T-cell (primary cell): ENCODE measurements at regions not wholly inside any gene's neighbourhood (a gene's known extent, or its start where the extent isn't known, plus 50 kb on each side); places are given as distances from the start of the nearest gene placed in this dataset.

ENCODE experiments used
- ATAC-seq, 4 experiments: fragments of 200-7000 bp in 3 of 4; fragments of 150-1000 bp in 1 of 4; cut with Tn5 transposase; replicated peaks in 1 of 4; 1 replicate in 3 of 4; 2 replicates in 1 of 4; pipeline ENCODE4 v1.10.0; 2021; ENCODE audit warnings: moderate library complexity in 3 of 4, mild to moderate bottlenecking in 2 of 4, moderate number of reproducible peaks in 1 of 4
- CTCF ChIA-PET, 2 donors: fragments of 300-600 bp; sonication (Branson Sonifier 250); formaldehyde crosslinking; loops; one replicate each; lab custom pipeline; 2022; ENCODE audit warnings: antibody characterized with exemption in 2 of 2; lab: Charles Lee
- POLR2A ChIA-PET, 2 donors: fragments of 300-600 bp; sonication (Branson Sonifier 250); formaldehyde crosslinking; loops; one replicate each; lab custom pipeline; 2022; ENCODE audit warnings: antibody characterized with exemption in 2 of 2; lab: Charles Lee
- DNase-seq, 35 experiments: peaks; one replicate each; pipeline versions ENCODE4 v3.0.0 to v3.0.0-alpha.2; 2013 to 2023
- H3K27ac ChIP-seq: one replicate; pipeline ENCODE4 v1.5.1; 2013; ENCODE audit warnings: low read length
- H3K27me3 ChIP-seq, 2 experiments: replicated peaks in 1 of 2; 1 replicate in 1 of 2; 2 replicates in 1 of 2; pipeline versions ENCODE4 v1.6.1 to v1.7.0; 2013; ENCODE audit warnings: low read length in 1 of 2, mixed read lengths in 1 of 2; ENCODE audit not compliant: control insufficient read depth in 2 of 2, insufficient read depth in 2 of 2; ENCODE audit errors: extremely low read depth in 1 of 2
- H3K36me3 ChIP-seq, 2 donors: 1 replicate in 1 of 2; 2 replicates in 1 of 2; pipeline versions ENCODE4 v1.6.1 to v1.7.0; 2013; ENCODE audit warnings: low read length in 1 of 2; ENCODE audit not compliant: control insufficient read depth in 2 of 2, insufficient read depth in 1 of 2; ENCODE audit errors: extremely low read depth in 1 of 2
- H3K4me1 ChIP-seq, 2 experiments: 1 replicate in 1 of 2; 2 replicates in 1 of 2; pipeline versions ENCODE4 v1.6.1 to v1.7.0; 2013; ENCODE audit warnings: low read length in 2 of 2, mixed read lengths in 1 of 2; ENCODE audit not compliant: insufficient read depth in 2 of 2, control insufficient read depth in 1 of 2; ENCODE audit errors: extremely low read depth in 1 of 2
- H3K4me3 ChIP-seq, 2 donors: 1 replicate in 1 of 2; 2 replicates in 1 of 2; pipeline versions ENCODE4 v1.5.1 to v1.7.0; 2013; ENCODE audit warnings: mild to moderate bottlenecking in 2 of 2, low read length in 1 of 2, moderate library complexity in 1 of 2; ENCODE audit not compliant: control insufficient read depth in 1 of 2; ENCODE audit errors: extremely low read depth in 1 of 2
- H3K9me3 ChIP-seq: 2 replicates; pipeline ENCODE4 v1.7.0; 2013
- H3K27ac Mint-ChIP-seq, 2 donors: one replicate each; pipeline ENCODE4 v1.8.0; 2020 to 2021; ENCODE audit warnings: mild to moderate bottlenecking in 2 of 2, mixed read lengths in 2 of 2
- H3K27me3 Mint-ChIP-seq, 2 donors: one replicate each; pipeline ENCODE4 v1.8.0; 2021 to 2022; ENCODE audit warnings: mixed read lengths in 2 of 2
- H3K36me3 Mint-ChIP-seq: one replicate; pipeline ENCODE4 v1.8.0; 2021; ENCODE audit warnings: mixed read lengths
- H3K4me1 Mint-ChIP-seq, 3 donors: one replicate each; pipeline ENCODE4 v1.8.0; 2020 to 2022; ENCODE audit warnings: mixed read lengths in 3 of 3, mild to moderate bottlenecking in 1 of 3
- H3K4me3 Mint-ChIP-seq, 3 donors: one replicate each; pipeline ENCODE4 v1.8.0; 2020 to 2022; ENCODE audit warnings: mild to moderate bottlenecking in 3 of 3, mixed read lengths in 3 of 3, moderate library complexity in 3 of 3
- H3K9me3 Mint-ChIP-seq, 3 donors: one replicate each; pipeline ENCODE4 v1.8.0; 2020 to 2022; ENCODE audit warnings: mixed read lengths in 3 of 3
- WGBS: methylation state at CpG from one replicate; pipeline ENCODE4 v1.1.5; 2013; ENCODE audit warnings: missing lambda C conversion rate; ENCODE audit not compliant: insufficient coverage; 5-methylcytosine and 5-hydroxymethylcytosine counted together

- H3K9me3 Mint-ChIP-seq = peaks cover 40 to 70% (median 47%) of the 10 kb centered on the region in 3 donors
Measured at GRCh38 chr5:159385536-159385935, 55.2 kb upstream of the IL12B start.

GRCh38 chr5:159386028-159386711, 55.9 kb upstream of the IL12B start:
- Histone ChIP-seq H3K27ac (no peak overlapping the region), H3K36me3 (no peaks in the 10 kb centered on the region), H3K9me3 (peaks cover 3% of the 10 kb centered on the region), H3K4me3 (no peak overlapping the region), H3K27me3 (no peaks in the 10 kb centered on the region), H3K4me1 (no peaks in the 10 kb centered on the region)
- H3K4me3 Mint-ChIP-seq = no peak overlapping the region
- peaks cover 0 to 3% of the 10 kb centered on the region in 2 donors for H3K27me3 Mint-ChIP-seq
- peaks cover 16% of the 10 kb centered on the region for H3K36me3 Mint-ChIP-seq
- no peak overlapping the region for H3K27ac Mint-ChIP-seq
- ATAC-seq (no peak), DNase-seq (no peak)
- H3K4me1 Mint-ChIP-seq = no peaks in the 10 kb centered on the region
- peaks cover 40 to 64% (median 45%) of the 10 kb centered on the region in 3 donors for H3K9me3 Mint-ChIP-seq
- CTCF ChIA-PET = no interaction called here
- POLR2A ChIA-PET = no interaction called here

More at GRCh38 chr5:159385536-159385935, 55.2 kb upstream of the IL12B start:
- H3K27me3 ChIP-seq = no peaks in the 10 kb centered on the region
- no peak overlapping the region for H3K4me3 ChIP-seq
- H3K4me3 Mint-ChIP-seq = no peak overlapping the region
- ChIA-PET CTCF (interaction anchor here in 1 of 2 donors (0.7 kb wide), 1 partner anchor 52 kb away, joined by 5 read pairs; no protein-coding TSS in a partner anchor), POLR2A (no interaction called here)
- H3K4me1 ChIP-seq = no peaks in the 10 kb centered on the region
- ATAC-seq (no peak), DNase-seq (no peak)
- H3K36me3 Mint-ChIP-seq = peaks cover 18% of the 10 kb centered on the region
- no peaks in the 10 kb centered on the region for H3K36me3 ChIP-seq
- H3K9me3 ChIP-seq = peaks cover 3% of the 10 kb centered on the region
- H3K27ac Mint-ChIP-seq = no peak overlapping the region
- H3K4me1 Mint-ChIP-seq = no peaks in the 10 kb centered on the region
- H3K27ac ChIP-seq = no peak overlapping the region
- no peaks in the 10 kb centered on the region for H3K27me3 Mint-ChIP-seq

GRCh38 chr5:159392871-159393270, 62.6 kb upstream of the IL12B start:
- Histone ChIP-seq H3K27me3 (no peaks in the 10 kb centered on the region), H3K27ac (no peak overlapping the region), H3K36me3 (no peaks in the 10 kb centered on the region), H3K9me3 (no peaks in the 10 kb centered on the region), H3K4me1 (no peaks in the 10 kb centered on the region), H3K4me3 (no peak overlapping the region)
- ATAC-seq = no peak
- WGBS = 83% methylated on average over 1 of the region's 2 CpGs
- ChIA-PET CTCF (no interaction called here), POLR2A (no interaction called here)
- H3K4me1 Mint-ChIP-seq = no peaks in the 10 kb centered on the region
- no peak for DNase-seq
- peaks cover 3% of the 10 kb centered on the region for H3K36me3 Mint-ChIP-seq
- peaks cover 8 to 22% (median 17%) of the 10 kb centered on the region in 3 donors for H3K9me3 Mint-ChIP-seq
- peaks cover 7 to 19% of the 10 kb centered on the region in 2 donors for H3K27me3 Mint-ChIP-seq
- no peak overlapping the region for H3K27ac Mint-ChIP-seq
- H3K4me3 Mint-ChIP-seq = no peak overlapping the region

GRCh38 chr5:159393854-159394274, 63.6 kb upstream of the IL12B start:
- H3K4me3 ChIP-seq = no peak overlapping the region
- no peak for DNase-seq
- H3K27ac ChIP-seq = no peak overlapping the region
- no peak overlapping the region for H3K4me3 Mint-ChIP-seq
- no peaks in the 10 kb centered on the region for H3K36me3 Mint-ChIP-seq
- H3K9me3 Mint-ChIP-seq = peaks cover 2 to 12% (median 11%) of the 10 kb centered on the region in 3 donors
- H3K27ac Mint-ChIP-seq = no peak overlapping the region
- H3K4me1 Mint-ChIP-seq = no peaks in the 10 kb centered on the region
- ChIA-PET CTCF (no interaction called here), POLR2A (no interaction called here)
- H3K4me1 ChIP-seq = no peaks in the 10 kb centered on the region
- no peak for ATAC-seq
- H3K27me3 ChIP-seq = no peaks in the 10 kb centered on the region
- no peaks in the 10 kb centered on the region for H3K9me3 ChIP-seq
- H3K36me3 ChIP-seq = no peaks in the 10 kb centered on the region
- peaks cover 7 to 19% of the 10 kb centered on the region in 2 donors for H3K27me3 Mint-ChIP-seq
- 8% methylated on average over 2 of the region's 5 CpGs for WGBS

- ChIA-PET POLR2A (no interaction called here), CTCF (no interaction called here)
- H3K27me3 ChIP-seq = no peaks in the 10 kb centered on the region
- H3K36me3 ChIP-seq = no peaks in the 10 kb centered on the region
- DNase-seq (no peak), ATAC-seq (no peak)
- H3K27ac Mint-ChIP-seq = no peak overlapping the region
- peaks cover 7 to 19% of the 10 kb centered on the region in 2 donors for H3K27me3 Mint-ChIP-seq
- H3K4me1 Mint-ChIP-seq = no peaks in the 10 kb centered on the region
- WGBS = 67% methylated on average over 1 of the region's 3 CpGs
- H3K9me3 Mint-ChIP-seq = no peaks in the 10 kb centered on the region
- H3K36me3 Mint-ChIP-seq = no peaks in the 10 kb centered on the region
- no peaks in the 10 kb centered on the region for H3K4me1 ChIP-seq
- no peak overlapping the region for H3K4me3 ChIP-seq
- H3K27ac ChIP-seq = no peak overlapping the region
- no peak overlapping the region for H3K4me3 Mint-ChIP-seq
- H3K9me3 ChIP-seq = no peaks in the 10 kb centered on the region
Measured at GRCh38 chr5:159395202-159395601, 64.9 kb upstream of the IL12B start.

GRCh38 chr5:159398936-159399335, 68.6 kb upstream of the IL12B start:
- no peak overlapping the region for H3K4me3 Mint-ChIP-seq
- 79% methylated on average over 3 of the region's 3 CpGs for WGBS
- H3K36me3 ChIP-seq = no peaks in the 10 kb centered on the region
- ChIA-PET POLR2A (no interaction called here), CTCF (interaction anchor here in 1 of 2 donors (0.6 to 0.7 kb wide), 3 partner anchors 16 to 405 kb away, joined by 3 to 7 read pairs (median 3); no protein-coding TSS in a partner anchor)
- no peaks in the 10 kb centered on the region for H3K9me3 Mint-ChIP-seq
- DNase-seq (no peak), ATAC-seq (no peak)
- peaks cover 3 to 12% of the 10 kb centered on the region in 2 donors for H3K27me3 Mint-ChIP-seq
- no peaks in the 10 kb centered on the region for H3K4me1 Mint-ChIP-seq
- no peaks in the 10 kb centered on the region for H3K4me1 ChIP-seq
- H3K27ac Mint-ChIP-seq = no peak overlapping the region
- peaks cover 0 to 1% of the 10 kb centered on the region in 2 experiments for H3K27me3 ChIP-seq
- H3K27ac ChIP-seq = no peak overlapping the region
- no peaks in the 10 kb centered on the region for H3K9me3 ChIP-seq
- no peaks in the 10 kb centered on the region for H3K36me3 Mint-ChIP-seq
- no peak overlapping the region for H3K4me3 ChIP-seq
